ENCODE measurements at regions not wholly inside any gene's neighbourhood (a gene's known extent, or its start where the extent isn't known, plus 50 kb on each side); places are given as distances from the start of the nearest gene placed in this dataset.
A peak's percentile ranks its signal among the peaks of the same experiment; 100 is the strongest.

- Histone ChIP-seq H3K9me3 (no peaks in the 10 kb centered on the region), H3K4me1 (peaks cover 14% of the 10 kb centered on the region), H3K36me3 (no peaks in the 10 kb centered on the region), H3K27me3 (no peaks in the 10 kb centered on the region), H3K4me3 (ENCODE audit: low read depth, low read length) (no peak overlapping the region)
- TF ChIP-seq CTCF (IDR thresholded peaks at IDR 0.05; ENCODE audit: low read depth, low read length): no peak
- no peak for DNase-seq
Measured at GRCh38 chr1:232213928-232214327, 416.0 kb downstream of the SIPA1L2 start.

- H3K36me3 ChIP-seq: no peaks in the 10 kb centered on the region
- H3K4me1 ChIP-seq: peaks cover 13% of the 10 kb centered on the region
- no peak overlapping the region for H3K4me3 ChIP-seq (ENCODE audit: low read depth, low read length)
- TF ChIP-seq CTCF (IDR thresholded peaks at IDR 0.05; ENCODE audit: low read depth, low read length): no peak
- no peaks in the 10 kb centered on the region for H3K27me3 ChIP-seq
- DNase-seq: no peak
- H3K9me3 ChIP-seq: no peaks in the 10 kb centered on the region
Measured at GRCh38 chr1:232212253-232212652, 417.7 kb downstream of the SIPA1L2 start.

GRCh38 chr1:232211149-232211548, 418.8 kb downstream of the SIPA1L2 start:
- peak; percentile 51 for DNase-seq

GRCh38 chr1:232209357-232209756, 420.6 kb downstream of the SIPA1L2 start:
- DNase-seq: no peak

More at GRCh38 chr1:232211149-232211548, 418.8 kb downstream of the SIPA1L2 start:
- Histone ChIP-seq H3K4me3 (ENCODE audit: low read depth, low read length) (no peak overlapping the region), H3K36me3 (no peaks in the 10 kb centered on the region), H3K9me3 (no peaks in the 10 kb centered on the region), H3K4me1 (peaks cover 13% of the 10 kb centered on the region), H3K27me3 (no peaks in the 10 kb centered on the region)
- TF ChIP-seq CTCF (IDR thresholded peaks at IDR 0.05; ENCODE audit: low read depth, low read length): peak; percentile 63

GRCh38 chr1:232207073-232207866, 422.7 kb downstream of the SIPA1L2 start:
- DNase-seq: no peak
- no peak overlapping the region for H3K4me3 ChIP-seq (ENCODE audit: low read depth, low read length)
- no peak for TF ChIP-seq CTCF (IDR thresholded peaks at IDR 0.05; ENCODE audit: low read depth, low read length)

More at GRCh38 chr1:232209357-232209756, 420.6 kb downstream of the SIPA1L2 start:
- TF ChIP-seq CTCF (IDR thresholded peaks at IDR 0.05; ENCODE audit: low read depth, low read length): no peak
- Histone ChIP-seq H3K9me3 (no peaks in the 10 kb centered on the region), H3K4me3 (ENCODE audit: low read depth, low read length) (no peak overlapping the region), H3K4me1 (peaks cover 11% of the 10 kb centered on the region), H3K36me3 (no peaks in the 10 kb centered on the region), H3K27me3 (no peaks in the 10 kb centered on the region)

GRCh38 chr1:232204269-232204668, 425.7 kb downstream of the SIPA1L2 start:
- Histone ChIP-seq H3K36me3 (no peaks in the 10 kb centered on the region), H3K9me3 (peaks cover 2% of the 10 kb centered on the region; the same call in 1 of the 2 replicates), H3K4me3 (ENCODE audit: low read depth, low read length) (no peak overlapping the region), H3K4me1 (no peaks in the 10 kb centered on the region), H3K27me3 (no peaks in the 10 kb centered on the region)
- no peak for DNase-seq
- TF ChIP-seq CTCF (IDR thresholded peaks at IDR 0.05; ENCODE audit: low read depth, low read length): no peak

More at GRCh38 chr1:232207073-232207866, 422.7 kb downstream of the SIPA1L2 start:
- H3K4me1 ChIP-seq: no peaks in the 10 kb centered on the region
- H3K27me3 ChIP-seq: no peaks in the 10 kb centered on the region
- no peaks in the 10 kb centered on the region for H3K36me3 ChIP-seq
- H3K9me3 ChIP-seq: 0 out of 2 replicates have a peak, but pooled peaks cover 2% of the 10 kb centered on the region
